HEK293T (cell line): ENCODE measurements at regions not wholly inside any gene's neighbourhood (a gene's known extent, or its start where the extent isn't known, plus 50 kb on each side); places are given as distances from the start of the nearest gene placed in this dataset.
"Not testable (repeated sequence)": the region's sequence is repeated elsewhere in the genome, so short reads cannot be mapped to it uniquely, and the experiment has no call there.

Experiments
- ARNT ChIP-seq: fragments of 450-650 bp; IDR thresholded peaks from 2 replicates; pipeline ENCODE4 v1.6.1; 2017; ENCODE audit warnings: mild to moderate bottlenecking
- BHLHE40 ChIP-seq: fragments of 450-650 bp; IDR thresholded peaks from 2 replicates; pipeline ENCODE4 v1.6.1; 2016; ENCODE audit warnings: mild to moderate bottlenecking, moderate library complexity, borderline replicate concordance
- ELF4 ChIP-seq: fragments of 450-650 bp; IDR thresholded peaks from 2 replicates; pipeline ENCODE4 v1.6.1; 2017; ENCODE audit warnings: antibody characterized with exemption
- FOXA1 ChIP-seq: fragments of 450-650 bp; IDR thresholded peaks from 2 replicates; pipeline ENCODE4 v1.6.1; 2016; ENCODE audit warnings: mild to moderate bottlenecking
- FOXK2 ChIP-seq: fragments of 450-650 bp; IDR thresholded peaks from 2 replicates; pipeline ENCODE4 v1.6.1; 2016; ENCODE audit warnings: mild to moderate bottlenecking
- FOXM1 ChIP-seq: fragments of 450-650 bp; IDR thresholded peaks from 2 replicates; pipeline ENCODE4 v1.6.1; 2017; ENCODE audit warnings: mild to moderate bottlenecking, borderline replicate concordance
- HDGF ChIP-seq: fragments of 450-650 bp; IDR thresholded peaks from 2 replicates; pipeline ENCODE4 v1.6.1; 2017; ENCODE audit warnings: antibody characterized with exemption, borderline replicate concordance
- L3MBTL2 ChIP-seq: fragments of 450-650 bp; conservative IDR thresholded peaks from 2 replicates; pipeline ENCODE4 v1.6.1; 2016; ENCODE audit warnings: mild to moderate bottlenecking
- NFRKB ChIP-seq: fragments of 450-650 bp; IDR thresholded peaks from 2 replicates; pipeline ENCODE4 v1.6.1; 2016; ENCODE audit warnings: mild to moderate bottlenecking, moderate library complexity
- SP1 ChIP-seq: fragments of 450-650 bp; IDR thresholded peaks from 2 replicates; pipeline ENCODE4 v1.6.1; 2017
- SUZ12 ChIP-seq: fragments of 450-650 bp; IDR thresholded peaks from 2 replicates; pipeline ENCODE4 v1.6.1; 2016; ENCODE audit warnings: mild to moderate bottlenecking
- TARDBP ChIP-seq: fragments of 450-650 bp; IDR thresholded peaks from 2 replicates; pipeline ENCODE4 v1.6.1; 2016
- ZNF384 ChIP-seq: fragments of 450-650 bp; IDR thresholded peaks from 2 replicates; pipeline ENCODE4 v1.6.1; 2016
- TF ChIP-seq, protein P1 (sequence below): fragments of 450-650 bp; IDR thresholded peaks from 2 replicates; pipeline ENCODE4 v1.6.1; 2016

DNA sequence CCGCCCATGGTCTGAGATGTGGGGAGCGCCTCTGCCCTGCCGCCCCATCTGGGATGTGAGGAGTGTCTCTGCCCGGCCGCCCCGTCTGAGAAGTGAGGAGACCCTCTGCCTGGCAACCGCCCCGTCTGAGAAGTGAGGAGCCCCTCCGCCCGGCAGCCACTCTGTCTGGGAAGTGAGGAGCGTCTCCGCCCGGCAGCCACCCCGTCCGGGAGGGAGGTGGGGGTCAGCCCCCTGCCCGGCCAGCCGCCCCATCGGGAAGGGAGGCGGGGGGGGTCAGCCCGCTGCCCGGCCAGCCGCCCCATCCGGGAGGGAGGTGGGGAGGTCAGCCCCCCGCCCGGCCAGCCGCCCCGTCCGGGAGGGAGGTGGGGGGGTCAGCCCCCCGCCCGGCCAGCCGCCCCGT is 105.5 kb downstream of the CDRT15L2 start:
- TF ChIP-seq, protein P1, sequence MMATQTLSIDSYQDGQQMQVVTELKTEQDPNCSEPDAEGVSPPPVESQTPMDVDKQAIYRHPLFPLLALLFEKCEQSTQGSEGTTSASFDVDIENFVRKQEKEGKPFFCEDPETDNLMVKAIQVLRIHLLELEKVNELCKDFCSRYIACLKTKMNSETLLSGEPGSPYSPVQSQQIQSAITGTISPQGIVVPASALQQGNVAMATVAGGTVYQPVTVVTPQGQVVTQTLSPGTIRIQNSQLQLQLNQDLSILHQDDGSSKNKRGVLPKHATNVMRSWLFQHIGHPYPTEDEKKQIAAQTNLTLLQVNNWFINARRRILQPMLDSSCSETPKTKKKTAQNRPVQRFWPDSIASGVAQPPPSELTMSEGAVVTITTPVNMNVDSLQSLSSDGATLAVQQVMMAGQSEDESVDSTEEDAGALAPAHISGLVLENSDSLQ: not testable (repeated sequence)
- not testable (repeated sequence) for TF ChIP-seq TARDBP, BHLHE40, ELF4, FOXM1, SP1, SUZ12, FOXK2, FOXA1, ZNF384, NFRKB, L3MBTL2, HDGF, ARNT
